Spleen (tissue), 11 donors: ENCODE measurements at regions not wholly inside any gene's neighbourhood (a gene's known extent, or its start where the extent isn't known, plus 50 kb on each side); places are given as distances from the start of the nearest gene placed in this dataset.

Experiments used
- DNase-seq: peaks from one replicate; pipeline ENCODE4 v3.0.0-alpha.2; 2020
- H3K27ac ChIP-seq, 8 donors: fragments of 200-600 bp; sonication (generic) in 7 of 8; 1 replicate in 4 of 8; 2 replicates in 4 of 8; pipeline versions ENCODE4 v1.5.0 to v1.8.0; 2016 to 2021; ENCODE audit warnings: inconsistent platforms in 4 of 8, mild to moderate bottlenecking in 4 of 8, moderate library complexity in 1 of 8
- H3K27me3 ChIP-seq, 7 donors: fragments of 200-600 bp; sonication (generic) in 6 of 7; replicated peaks in 1 of 7; 1 replicate in 4 of 7; 2 replicates in 3 of 7; pipeline versions ENCODE4 v1.5.0 to v1.8.0; 2016 to 2021; ENCODE audit warnings: inconsistent platforms in 3 of 7, mild to moderate bottlenecking in 1 of 7
- H3K36me3 ChIP-seq, 6 donors: fragments of 200-600 bp; sonication (generic) in 5 of 6; 1 replicate in 4 of 6; 2 replicates in 2 of 6; pipeline versions ENCODE4 v1.5.0 to v1.8.0; 2016 to 2021; ENCODE audit warnings: inconsistent platforms in 2 of 6
- H3K4me1 ChIP-seq, 6 donors: fragments of 200-600 bp; sonication (generic) in 5 of 6; 1 replicate in 3 of 6; 2 replicates in 3 of 6; pipeline versions ENCODE4 v1.5.0 to v1.8.0; 2016 to 2021; ENCODE audit warnings: inconsistent platforms in 3 of 6
- H3K4me3 ChIP-seq, 8 donors: fragments of 200-600 bp; sonication (generic) in 7 of 8; 1 replicate in 4 of 8; 2 replicates in 4 of 8; pipeline versions ENCODE4 v1.5.0 to v1.8.0; 2016 to 2021; ENCODE audit warnings: inconsistent platforms in 4 of 8, mild to moderate bottlenecking in 4 of 8, moderate library complexity in 2 of 8
- H3K9me3 ChIP-seq, 8 donors: fragments of 200-600 bp; sonication (generic) in 7 of 8; 1 replicate in 4 of 8; 2 replicates in 4 of 8; pipeline versions ENCODE4 v1.5.0 to v1.8.0; 2016 to 2021; ENCODE audit warnings: inconsistent platforms in 4 of 8
- POLR2A ChIP-seq, 3 donors: fragments of 450-650 bp; IDR thresholded peaks; one replicate each; pipeline ENCODE4 v1.5.1; 2017; ENCODE audit warnings: antibody characterized with exemption in 3 of 3, mild to moderate bottlenecking in 1 of 3
- POLR2AphosphoS5 ChIP-seq, 3 donors: sonication (generic); formaldehyde crosslinking; IDR thresholded peaks; one replicate each; pipeline ENCODE4 v1.5.1; 2017; ENCODE audit warnings: antibody characterized with exemption in 3 of 3
- WGBS, 5 donors: extraction: QIAGEN DNeasy Blood & Tissue Kit in 3 of 5; methylation state at CpG; one replicate each; pipeline versions ENCODE4 v1.1.5 to v1.1.7; 2013 to 2018; 5-methylcytosine and 5-hydroxymethylcytosine counted together
- intact Hi-C: fragments of 100-400 bp; cut with DNase I; formaldehyde crosslinking; loops from one replicate; pipeline ENCODE4 v1.15.0; 2023; ENCODE audit warnings: low total_unique reads
- TF ChIP-seq, protein P1 (sequence below), 11 experiments: fragments of 200-600 bp in 7 of 11; fragments of 450-650 bp in 4 of 11; sonication (generic) in 4 of 11; IDR thresholded peaks in 8 of 11; conservative IDR thresholded peaks in 3 of 11; 1 replicate in 7 of 11; 2 replicates in 4 of 11; pipeline versions ENCODE4 v1.4.0 to v1.8.0; 2016 to 2021; ENCODE audit warnings: antibody characterized with exemption in 11 of 11, inconsistent platforms in 4 of 11, mild to moderate bottlenecking in 1 of 11
- donor health status: healthy with polysubstance abuse.
- donor health status: DM: no; HTN: no; CAD: no; lungs with moderate emphysema.
- donor health status: DM: no; HTN: no; CAD: no.
- donor health status: Bipolar disorder and iron deficiency.
- donor health status: healthy.
- donor health status: DM: no; HTN: no; CAD: no.
- donor health status: DM: yes; HTN: yes; CAD: no.

DNA sequence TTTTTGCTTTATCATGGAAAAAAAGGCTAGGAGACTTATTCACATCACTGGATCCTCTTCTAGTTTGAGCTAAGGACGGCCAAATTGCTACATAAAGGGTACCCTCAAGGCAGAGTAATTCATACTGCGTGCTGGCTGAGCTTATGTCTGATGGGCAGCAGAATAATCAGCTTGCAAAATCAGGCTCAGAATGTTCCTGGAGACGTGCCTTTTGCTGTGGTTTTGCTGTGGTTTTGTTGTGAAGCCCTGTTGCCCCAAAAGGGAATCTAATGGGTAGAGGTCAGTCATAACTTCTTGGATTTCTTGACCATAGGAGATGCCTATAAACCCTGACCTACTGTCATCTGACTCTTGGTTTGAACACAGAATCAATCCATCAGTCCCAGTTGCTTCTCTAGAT is 189.9 kb downstream of the SOX2 start:
- Histone ChIP-seq H3K27me3 (no peaks in the 10 kb centered on the region), H3K9me3 (no peaks in the 10 kb centered on the region), H3K4me3 (no peak overlapping the region), H3K36me3 (no peaks in the 10 kb centered on the region), H3K27ac (no peak overlapping the region), H3K4me1 (no peaks in the 10 kb centered on the region)
- 49 to 72% (median 54%) methylated on average over 3 of the region's 3 CpGs for WGBS, 5 donors
- TF ChIP-seq, protein P1, sequence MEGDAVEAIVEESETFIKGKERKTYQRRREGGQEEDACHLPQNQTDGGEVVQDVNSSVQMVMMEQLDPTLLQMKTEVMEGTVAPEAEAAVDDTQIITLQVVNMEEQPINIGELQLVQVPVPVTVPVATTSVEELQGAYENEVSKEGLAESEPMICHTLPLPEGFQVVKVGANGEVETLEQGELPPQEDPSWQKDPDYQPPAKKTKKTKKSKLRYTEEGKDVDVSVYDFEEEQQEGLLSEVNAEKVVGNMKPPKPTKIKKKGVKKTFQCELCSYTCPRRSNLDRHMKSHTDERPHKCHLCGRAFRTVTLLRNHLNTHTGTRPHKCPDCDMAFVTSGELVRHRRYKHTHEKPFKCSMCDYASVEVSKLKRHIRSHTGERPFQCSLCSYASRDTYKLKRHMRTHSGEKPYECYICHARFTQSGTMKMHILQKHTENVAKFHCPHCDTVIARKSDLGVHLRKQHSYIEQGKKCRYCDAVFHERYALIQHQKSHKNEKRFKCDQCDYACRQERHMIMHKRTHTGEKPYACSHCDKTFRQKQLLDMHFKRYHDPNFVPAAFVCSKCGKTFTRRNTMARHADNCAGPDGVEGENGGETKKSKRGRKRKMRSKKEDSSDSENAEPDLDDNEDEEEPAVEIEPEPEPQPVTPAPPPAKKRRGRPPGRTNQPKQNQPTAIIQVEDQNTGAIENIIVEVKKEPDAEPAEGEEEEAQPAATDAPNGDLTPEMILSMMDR (IDR thresholded peaks at IDR 0.05 in 8 of 11, conservative IDR thresholded peaks at IDR 0.05 in 3 of 11) = no peak
- TF ChIP-seq POLR2AphosphoS5 (IDR thresholded peaks at IDR 0.05) (no peak), POLR2A (IDR thresholded peaks at IDR 0.05) (no peak)
- intact Hi-C loops = no loop called here
- DNase-seq = no peak

- H3K4me3 ChIP-seq = no peak overlapping the region
- WGBS, 5 donors = 28 to 53% (median 37%) methylated on average over 3 of the region's 3 CpGs
- DNase-seq = no peak
- H3K36me3 ChIP-seq = no peaks in the 10 kb centered on the region
- H3K27me3 ChIP-seq = no peaks in the 10 kb centered on the region
- H3K27ac ChIP-seq = no peak overlapping the region
- no peak for TF ChIP-seq POLR2AphosphoS5 (IDR thresholded peaks at IDR 0.05)
- TF ChIP-seq, protein P1 (IDR thresholded peaks at IDR 0.05 in 8 of 11, conservative IDR thresholded peaks at IDR 0.05 in 3 of 11) = no peak
- no peak for TF ChIP-seq POLR2A (IDR thresholded peaks at IDR 0.05)
- intact Hi-C loops = no loop called here
- H3K4me1 ChIP-seq = no peaks in the 10 kb centered on the region
- H3K9me3 ChIP-seq = peaks cover 0 to 7% (median 0%) of the 10 kb centered on the region in 8 donors
These were observed 194.6 kb downstream of the SOX2 start for GRCh38 chr3:181906338-181906737.

GRCh38 chr3:181909241-181909640 is 197.5 kb downstream of the SOX2 start:
- intact Hi-C loops = no loop called here
- DNase-seq = no peak
- no peaks in the 10 kb centered on the region for H3K4me1 ChIP-seq
- no peak overlapping the region for H3K27ac ChIP-seq
- H3K4me3 ChIP-seq = no peak overlapping the region
- TF ChIP-seq, protein P1 (IDR thresholded peaks at IDR 0.05 in 8 of 11, conservative IDR thresholded peaks at IDR 0.05 in 3 of 11) = no peak
- TF ChIP-seq POLR2A (IDR thresholded peaks at IDR 0.05) (no peak), POLR2AphosphoS5 (IDR thresholded peaks at IDR 0.05) (no peak)
- H3K36me3 ChIP-seq = no peaks in the 10 kb centered on the region
- 83 to 88% (median 86%) methylated on average over 2 of the region's 2 CpGs for WGBS, 5 donors
- H3K9me3 ChIP-seq = peaks cover 0 to 7% (median 0%) of the 10 kb centered on the region in 8 donors
- H3K27me3 ChIP-seq = no peaks in the 10 kb centered on the region

GRCh38 chr3:181912384-181912783 is 200.7 kb downstream of the SOX2 start:
- Histone ChIP-seq H3K36me3 (no peaks in the 10 kb centered on the region), H3K27ac (no peak overlapping the region), H3K9me3 (peaks cover 0 to 7% (median 0%) of the 10 kb centered on the region in 8 donors), H3K27me3 (no peaks in the 10 kb centered on the region), H3K4me1 (no peaks in the 10 kb centered on the region), H3K4me3 (no peak overlapping the region)
- 71 to 84% (median 78%) methylated on average over 4 of the region's 4 CpGs for WGBS, 5 donors
- no peak for TF ChIP-seq POLR2AphosphoS5 (IDR thresholded peaks at IDR 0.05)
- TF ChIP-seq, protein P1 (IDR thresholded peaks at IDR 0.05 in 8 of 11, conservative IDR thresholded peaks at IDR 0.05 in 3 of 11) = no peak
- TF ChIP-seq POLR2A (IDR thresholded peaks at IDR 0.05) = no peak
- DNase-seq = no peak
- intact Hi-C loops = no loop called here
